K562 (cell line): ENCODE measurements at regions not wholly inside any gene's neighbourhood (a gene's known extent, or its start where the extent isn't known, plus 50 kb on each side); places are given as distances from the start of the nearest gene placed in this dataset.

Experiments used
- ARID1B ChIP-seq: fragments of 450-650 bp; IDR thresholded peaks from 2 replicates; pipeline ENCODE4 v1.6.1; 2016; ENCODE audit warnings: antibody characterized with exemption, mild to moderate bottlenecking, inconsistent platforms
- CTBP1 ChIP-seq: fragments of 450-650 bp; IDR thresholded peaks from 2 replicates; pipeline ENCODE4 v1.6.1; 2016; ENCODE audit warnings: borderline replicate concordance
- DMBX1 ChIP-seq: fragments of 250-450 bp; sonication (Bioruptor Pico); IDR thresholded peaks from 2 replicates; pipeline ENCODE4 v1.8.0; 2022; ENCODE audit warnings: inconsistent platforms, mild to moderate bottlenecking, moderate library complexity, borderline replicate concordance
- NCOA1 ChIP-seq: fragments of 450-650 bp; IDR thresholded peaks from 2 replicates; pipeline ENCODE4 v1.6.1; 2016; ENCODE audit warnings: low read depth
- POU5F1 ChIP-seq: fragments of 150-350 bp; IDR thresholded peaks from 2 replicates; pipeline ENCODE4 v1.6.1; 2014; ENCODE audit warnings: borderline replicate concordance, low read length, low read depth, mild to moderate bottlenecking; ENCODE audit not compliant: partially characterized antibody
- SMARCE1 ChIP-seq: fragments of 450-650 bp; IDR thresholded peaks from 2 replicates; pipeline ENCODE4 v1.7.1; 2016; ENCODE audit warnings: mild to moderate bottlenecking
- ZNF12 ChIP-seq: sonication (generic); formaldehyde crosslinking; IDR thresholded peaks from 2 replicates; pipeline ENCODE4 v1.4.0; 2020; ENCODE audit warnings: mild to moderate bottlenecking, missing genetic modification reagents
- ZNF217 ChIP-seq: sonication (generic); formaldehyde crosslinking; IDR thresholded peaks from 2 replicates; pipeline ENCODE4 v1.8.0; 2022; ENCODE audit warnings: mild to moderate bottlenecking, missing genetic modification reagents
- ZNF263 ChIP-seq: sonication (generic); formaldehyde crosslinking; IDR thresholded peaks from 2 replicates; pipeline ENCODE4 v1.8.0; 2022; ENCODE audit warnings: mild to moderate bottlenecking, missing genetic modification reagents, borderline replicate concordance
- TF ChIP-seq, protein P1 (sequence below): fragments of 200-800 bp; sonication (Bioruptor generic); IDR thresholded peaks from 2 replicates; pipeline ENCODE4 v1.6.1; 2017; ENCODE audit warnings: missing genetic modification characterization, missing compliant biosample characterization
- TF ChIP-seq, protein P2 (sequence below), 3 experiments: IDR thresholded peaks in 2 of 3; conservative IDR thresholded peaks in 1 of 3; 2 replicates each; pipeline ENCODE4 v1.5.1; 2011 to 2012; ENCODE audit warnings: low read length in 3 of 3, mild to moderate bottlenecking in 3 of 3, control low read depth in 2 of 3, improper control_type of control experiment in 1 of 3, inconsistent platforms in 1 of 3, low read depth in 1 of 3, mixed read lengths in 1 of 3, moderate library complexity in 1 of 3; ENCODE audit not compliant: insufficient read depth in 2 of 3
- TF ChIP-seq, protein P3 (sequence below): fragments of 250-450 bp; sonication (Bioruptor Pico); IDR thresholded peaks from 2 replicates; pipeline ENCODE4 v1.5.0; 2020; ENCODE audit warnings: mild to moderate bottlenecking, borderline replicate concordance
- TF ChIP-seq, protein P4 (sequence below): fragments of 250-450 bp; sonication (Bioruptor Pico); IDR thresholded peaks from 2 replicates; pipeline ENCODE4 v1.9.0; 2021; ENCODE audit warnings: mild to moderate bottlenecking
- TF ChIP-seq, protein P5 (sequence below): fragments of 450-650 bp; formaldehyde crosslinking; IDR thresholded peaks from 2 replicates; pipeline ENCODE4 v1.4.0; 2020; ENCODE audit warnings: mild to moderate bottlenecking, mixed read lengths

DNA sequence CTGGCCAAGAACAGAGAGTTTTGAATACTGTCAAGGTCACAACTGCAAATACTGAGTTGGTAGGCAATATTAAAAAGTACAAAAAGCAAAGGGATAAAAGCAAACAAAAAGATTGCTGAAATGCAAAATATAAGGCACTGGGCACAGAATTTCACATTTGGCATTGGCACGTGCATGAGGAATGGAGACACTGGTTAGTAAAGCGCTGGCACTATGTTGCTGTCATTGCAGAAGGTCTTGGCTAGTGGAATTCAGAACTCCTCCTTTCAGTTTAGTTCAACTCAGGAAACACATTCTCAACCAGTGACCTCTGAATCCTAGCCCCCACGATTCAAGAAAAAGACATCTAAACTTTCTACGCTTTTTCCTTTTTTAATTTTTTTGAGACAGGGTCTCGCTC, 111.8 kb upstream of the PSMD7 start (continued):
- TF ChIP-seq, protein P1, sequence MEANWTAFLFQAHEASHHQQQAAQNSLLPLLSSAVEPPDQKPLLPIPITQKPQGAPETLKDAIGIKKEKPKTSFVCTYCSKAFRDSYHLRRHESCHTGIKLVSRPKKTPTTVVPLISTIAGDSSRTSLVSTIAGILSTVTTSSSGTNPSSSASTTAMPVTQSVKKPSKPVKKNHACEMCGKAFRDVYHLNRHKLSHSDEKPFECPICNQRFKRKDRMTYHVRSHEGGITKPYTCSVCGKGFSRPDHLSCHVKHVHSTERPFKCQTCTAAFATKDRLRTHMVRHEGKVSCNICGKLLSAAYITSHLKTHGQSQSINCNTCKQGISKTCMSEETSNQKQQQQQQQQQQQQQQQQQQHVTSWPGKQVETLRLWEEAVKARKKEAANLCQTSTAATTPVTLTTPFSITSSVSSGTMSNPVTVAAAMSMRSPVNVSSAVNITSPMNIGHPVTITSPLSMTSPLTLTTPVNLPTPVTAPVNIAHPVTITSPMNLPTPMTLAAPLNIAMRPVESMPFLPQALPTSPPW (CRISPR knock-in tag): no peak
- TF ChIP-seq DMBX1 (no peak), NCOA1 (no peak), SMARCE1 (no peak), ZNF263 (CRISPR knock-in tag) (no peak), ZNF217 (CRISPR knock-in tag) (no peak), ZNF12 (CRISPR knock-in tag) (no peak), CTBP1 (no peak), ARID1B (no peak), POU5F1 (no peak)
- TF ChIP-seq, protein P2, sequence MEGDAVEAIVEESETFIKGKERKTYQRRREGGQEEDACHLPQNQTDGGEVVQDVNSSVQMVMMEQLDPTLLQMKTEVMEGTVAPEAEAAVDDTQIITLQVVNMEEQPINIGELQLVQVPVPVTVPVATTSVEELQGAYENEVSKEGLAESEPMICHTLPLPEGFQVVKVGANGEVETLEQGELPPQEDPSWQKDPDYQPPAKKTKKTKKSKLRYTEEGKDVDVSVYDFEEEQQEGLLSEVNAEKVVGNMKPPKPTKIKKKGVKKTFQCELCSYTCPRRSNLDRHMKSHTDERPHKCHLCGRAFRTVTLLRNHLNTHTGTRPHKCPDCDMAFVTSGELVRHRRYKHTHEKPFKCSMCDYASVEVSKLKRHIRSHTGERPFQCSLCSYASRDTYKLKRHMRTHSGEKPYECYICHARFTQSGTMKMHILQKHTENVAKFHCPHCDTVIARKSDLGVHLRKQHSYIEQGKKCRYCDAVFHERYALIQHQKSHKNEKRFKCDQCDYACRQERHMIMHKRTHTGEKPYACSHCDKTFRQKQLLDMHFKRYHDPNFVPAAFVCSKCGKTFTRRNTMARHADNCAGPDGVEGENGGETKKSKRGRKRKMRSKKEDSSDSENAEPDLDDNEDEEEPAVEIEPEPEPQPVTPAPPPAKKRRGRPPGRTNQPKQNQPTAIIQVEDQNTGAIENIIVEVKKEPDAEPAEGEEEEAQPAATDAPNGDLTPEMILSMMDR (IDR thresholded peaks at IDR 0.05 in 2 of 3, conservative IDR thresholded peaks at IDR 0.05 in 1 of 3; ENCODE audit: insufficient read depth in 2 of 3, low read depth in 1 of 3, low read length in 3 of 3): no peak
- TF ChIP-seq, protein P3, sequence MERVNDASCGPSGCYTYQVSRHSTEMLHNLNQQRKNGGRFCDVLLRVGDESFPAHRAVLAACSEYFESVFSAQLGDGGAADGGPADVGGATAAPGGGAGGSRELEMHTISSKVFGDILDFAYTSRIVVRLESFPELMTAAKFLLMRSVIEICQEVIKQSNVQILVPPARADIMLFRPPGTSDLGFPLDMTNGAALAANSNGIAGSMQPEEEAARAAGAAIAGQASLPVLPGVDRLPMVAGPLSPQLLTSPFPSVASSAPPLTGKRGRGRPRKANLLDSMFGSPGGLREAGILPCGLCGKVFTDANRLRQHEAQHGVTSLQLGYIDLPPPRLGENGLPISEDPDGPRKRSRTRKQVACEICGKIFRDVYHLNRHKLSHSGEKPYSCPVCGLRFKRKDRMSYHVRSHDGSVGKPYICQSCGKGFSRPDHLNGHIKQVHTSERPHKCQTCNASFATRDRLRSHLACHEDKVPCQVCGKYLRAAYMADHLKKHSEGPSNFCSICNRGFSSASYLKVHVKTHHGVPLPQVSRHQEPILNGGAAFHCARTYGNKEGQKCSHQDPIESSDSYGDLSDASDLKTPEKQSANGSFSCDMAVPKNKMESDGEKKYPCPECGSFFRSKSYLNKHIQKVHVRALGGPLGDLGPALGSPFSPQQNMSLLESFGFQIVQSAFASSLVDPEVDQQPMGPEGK (CRISPR knock-in tag): no peak
- TF ChIP-seq, protein P4, sequence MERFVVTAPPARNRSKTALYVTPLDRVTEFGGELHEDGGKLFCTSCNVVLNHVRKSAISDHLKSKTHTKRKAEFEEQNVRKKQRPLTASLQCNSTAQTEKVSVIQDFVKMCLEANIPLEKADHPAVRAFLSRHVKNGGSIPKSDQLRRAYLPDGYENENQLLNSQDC: no peak
- TF ChIP-seq, protein P5, sequence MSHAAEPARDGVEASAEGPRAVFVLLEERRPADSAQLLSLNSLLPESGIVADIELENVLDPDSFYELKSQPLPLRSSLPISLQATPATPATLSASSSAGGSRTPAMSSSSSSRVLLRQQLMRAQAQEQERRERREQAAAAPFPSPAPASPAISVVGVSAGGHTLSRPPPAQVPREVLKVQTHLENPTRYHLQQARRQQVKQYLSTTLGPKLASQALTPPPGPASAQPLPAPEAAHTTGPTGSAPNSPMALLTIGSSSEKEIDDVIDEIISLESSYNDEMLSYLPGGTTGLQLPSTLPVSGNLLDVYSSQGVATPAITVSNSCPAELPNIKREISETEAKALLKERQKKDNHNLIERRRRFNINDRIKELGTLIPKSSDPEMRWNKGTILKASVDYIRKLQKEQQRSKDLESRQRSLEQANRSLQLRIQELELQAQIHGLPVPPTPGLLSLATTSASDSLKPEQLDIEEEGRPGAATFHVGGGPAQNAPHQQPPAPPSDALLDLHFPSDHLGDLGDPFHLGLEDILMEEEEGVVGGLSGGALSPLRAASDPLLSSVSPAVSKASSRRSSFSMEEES (CRISPR knock-in tag): no peak
- TF ChIP-seq, all 486 proteins: peak for 0
